DMS 273 treated with DMSO at 0.1 percent for 48 hours (cell line): ENCODE measurements at regions not wholly inside any gene's neighbourhood (a gene's known extent, or its start where the extent isn't known, plus 50 kb on each side); places are given as distances from the start of the nearest gene placed in this dataset.
A peak's percentile ranks its signal among the peaks of the same experiment; 100 is the strongest.

Source experiments
- DNase-seq: peaks from one replicate; lab custom pipeline; 2025; lab: John Stamatoyannopoulos, UW

DNA sequence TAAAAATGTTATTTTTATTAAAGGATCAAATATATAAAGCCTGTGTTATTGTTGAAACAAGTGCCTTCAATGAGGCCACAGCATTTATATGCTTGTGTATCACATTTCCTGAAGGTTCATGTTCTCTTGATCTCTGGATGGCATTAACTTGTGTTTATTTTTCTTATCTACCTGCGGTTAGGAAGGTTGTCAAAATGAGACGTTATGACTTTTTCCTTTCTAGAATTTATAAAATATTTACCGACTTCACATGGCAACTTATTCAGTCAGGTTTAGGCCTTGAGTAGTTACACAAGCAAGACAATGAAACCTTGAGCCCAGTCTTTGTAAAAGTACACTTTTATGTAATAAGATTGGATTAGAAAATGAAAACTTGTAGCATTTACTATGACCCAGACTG lies 196.4 kb upstream of the ACVR2A start:
- no peak for DNase-seq

GRCh38 chr2:147647816-147648215 lies 197.0 kb upstream of the ACVR2A start:
- no peak for DNase-seq

DNA sequence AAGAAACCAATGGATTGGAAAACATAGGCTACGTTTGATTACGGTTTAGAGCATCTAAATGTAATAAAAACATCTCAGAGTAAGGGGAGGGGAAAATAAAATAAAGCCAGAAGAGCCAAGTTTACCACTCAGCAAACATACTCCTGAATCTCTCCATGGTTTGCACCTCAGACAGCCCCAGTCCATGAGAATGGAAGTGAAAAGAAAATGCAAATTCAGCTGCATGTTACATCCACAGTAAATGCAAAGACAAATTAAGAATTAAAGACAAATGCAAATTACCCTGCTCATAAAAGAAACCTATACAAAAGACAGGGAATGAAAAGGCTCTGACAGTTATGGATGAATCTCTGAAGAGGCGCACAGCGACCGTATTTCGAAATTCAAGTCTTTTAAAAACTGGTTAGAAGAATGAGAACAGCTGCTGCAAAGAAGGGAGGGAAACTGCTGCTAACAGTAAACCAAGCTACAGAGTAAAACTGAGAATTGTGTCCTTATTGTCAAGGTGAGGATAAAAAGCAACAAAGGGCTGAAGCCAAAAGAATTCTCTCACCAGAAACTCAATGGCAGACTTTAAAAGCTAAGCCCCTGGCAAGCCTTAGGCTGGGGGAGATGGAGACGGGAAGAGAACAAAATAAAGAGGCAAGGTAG lies 197.9 kb upstream of the ACVR2A start:
- DNase-seq: no peak

- peak; percentile 70 for DNase-seq
These were observed 200.3 kb upstream of the ACVR2A start for GRCh38 chr2:147644491-147644890.

DNA sequence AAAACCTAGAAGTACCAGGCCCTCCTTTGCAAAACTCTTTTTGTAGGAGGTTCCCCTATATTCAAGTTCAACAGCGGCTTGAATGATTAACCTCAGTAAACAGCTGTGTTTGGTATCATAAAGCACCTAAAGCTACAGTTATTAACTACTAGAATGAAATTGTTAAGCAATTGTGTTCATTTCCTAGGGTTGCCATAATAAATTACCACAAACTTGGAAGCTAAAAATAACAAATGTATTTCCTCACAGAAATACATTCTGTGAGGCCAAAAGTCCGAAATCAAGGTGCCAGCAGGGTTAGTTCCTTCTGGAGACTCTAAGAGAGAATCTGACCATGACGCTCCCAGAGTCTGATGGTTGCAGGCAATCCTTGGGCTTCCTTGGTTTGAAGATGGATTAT lies 202.1 kb upstream of the ACVR2A start:
- DNase-seq: no peak

DNA sequence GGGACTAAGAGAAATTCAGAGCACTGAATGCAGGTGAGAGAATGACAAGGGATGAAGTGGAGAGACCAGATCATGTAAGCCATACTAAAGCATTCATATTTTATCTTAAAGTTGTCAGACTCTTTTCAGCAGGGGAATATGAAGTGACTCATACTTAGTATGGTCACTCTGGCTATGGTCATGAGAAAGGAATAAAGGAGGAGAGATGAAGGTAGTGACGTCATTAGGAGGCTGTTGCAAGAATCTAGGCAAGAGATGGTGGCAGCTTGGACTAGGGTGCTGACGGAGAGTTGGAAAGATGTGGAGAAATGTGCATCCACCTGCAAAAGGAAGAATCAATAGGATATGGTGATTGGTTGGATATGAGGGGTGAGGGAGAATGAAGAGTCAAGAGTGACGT lies 203.2 kb upstream of the ACVR2A start:
- DNase-seq: no peak

DNA sequence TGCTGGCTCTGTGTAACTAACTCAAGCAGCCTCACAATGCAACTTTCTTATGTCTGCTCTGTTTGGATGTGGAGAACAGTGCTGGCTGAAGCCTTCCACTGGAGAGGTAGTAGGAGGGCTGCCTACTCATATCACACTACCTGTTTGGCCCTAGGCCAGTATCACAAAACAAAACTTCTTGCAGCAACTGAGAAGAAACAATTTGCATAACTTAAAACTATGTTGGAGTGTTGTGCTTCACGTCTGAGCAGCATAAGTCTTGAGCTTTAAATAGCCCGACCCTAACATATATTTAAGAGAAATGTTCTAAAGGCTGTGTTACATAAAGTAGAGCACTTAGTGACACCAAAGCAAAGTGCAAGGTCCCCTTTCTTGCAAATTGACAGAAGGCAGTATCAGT lies 204.9 kb upstream of the ACVR2A start:
- no peak for DNase-seq

DNA sequence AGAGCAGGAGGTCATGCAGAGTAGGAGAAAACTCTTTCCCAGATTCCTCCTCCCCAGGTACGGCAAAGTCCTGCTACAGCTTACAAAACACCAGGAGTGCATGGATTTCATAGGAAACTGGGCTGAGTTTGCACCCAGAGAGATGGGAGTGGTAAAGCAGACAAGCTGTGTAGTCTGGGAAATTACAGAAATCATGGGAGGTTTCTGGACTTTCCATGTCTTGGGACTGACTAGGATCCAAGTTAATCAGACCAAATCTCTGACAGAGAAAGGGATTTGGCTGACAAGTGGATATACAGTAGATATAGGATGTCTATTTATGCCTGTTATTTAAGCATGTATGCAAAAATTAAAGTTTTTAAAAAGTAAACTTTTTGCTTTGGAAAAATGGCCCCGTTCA lies 205.4 kb upstream of the ACVR2A start:
- no peak for DNase-seq

DNA sequence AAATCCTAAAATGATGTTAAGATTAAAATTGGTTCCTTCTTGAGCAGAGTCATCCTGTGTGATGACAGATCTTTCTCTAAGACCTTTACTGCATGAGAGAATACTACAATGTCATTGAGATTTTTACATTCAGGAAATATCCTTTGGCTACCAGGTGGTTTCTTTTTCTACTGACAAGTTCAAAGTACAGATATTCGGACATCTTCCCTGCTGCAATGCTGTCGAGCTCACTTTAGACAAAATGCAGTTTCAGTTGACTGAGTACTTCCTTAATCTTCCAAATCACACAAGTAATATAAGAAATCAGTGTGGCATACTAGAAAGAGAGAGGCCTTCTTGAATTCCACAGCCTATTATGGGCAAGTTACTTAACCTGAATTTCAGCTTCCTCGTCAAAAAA lies 207.9 kb upstream of the ACVR2A start:
- DNase-seq: no peak

DNA sequence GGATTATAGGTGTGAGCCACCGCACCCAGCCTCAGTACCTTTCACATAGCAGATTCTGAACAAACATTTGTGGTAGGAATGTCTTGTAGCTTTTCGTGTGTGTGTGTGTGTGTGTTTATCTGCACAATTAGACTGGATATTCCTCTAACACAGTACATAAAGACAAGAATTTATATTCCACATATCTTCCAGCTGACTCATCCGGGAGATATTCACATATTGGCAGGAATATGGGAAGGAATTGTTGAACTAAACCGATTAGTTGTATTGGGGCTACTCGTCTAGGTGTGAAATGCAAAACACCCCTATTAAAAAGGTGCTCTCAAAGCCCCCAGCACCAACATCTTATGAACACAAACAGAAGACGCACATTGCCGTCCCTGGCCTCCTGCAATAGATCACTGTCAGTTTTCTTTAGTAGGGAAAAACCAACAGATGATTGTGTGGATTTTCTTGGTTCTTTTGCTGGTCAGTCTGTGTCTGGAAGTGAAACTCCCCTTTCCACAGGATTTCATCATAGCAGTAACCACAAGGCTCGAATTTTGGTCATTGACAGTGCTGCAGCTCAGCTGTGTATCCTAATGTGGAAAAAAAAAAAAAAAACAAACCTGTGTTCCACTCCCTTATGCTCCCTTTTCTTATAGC lies 208.5 kb upstream of the ACVR2A start:
- no peak for DNase-seq

GRCh38 chr2:147634826-147635225 lies 210.0 kb upstream of the ACVR2A start:
- no peak for DNase-seq

GRCh38 chr2:147632198-147632597 lies 212.6 kb upstream of the ACVR2A start:
- peak; percentile 75 for DNase-seq

DNA sequence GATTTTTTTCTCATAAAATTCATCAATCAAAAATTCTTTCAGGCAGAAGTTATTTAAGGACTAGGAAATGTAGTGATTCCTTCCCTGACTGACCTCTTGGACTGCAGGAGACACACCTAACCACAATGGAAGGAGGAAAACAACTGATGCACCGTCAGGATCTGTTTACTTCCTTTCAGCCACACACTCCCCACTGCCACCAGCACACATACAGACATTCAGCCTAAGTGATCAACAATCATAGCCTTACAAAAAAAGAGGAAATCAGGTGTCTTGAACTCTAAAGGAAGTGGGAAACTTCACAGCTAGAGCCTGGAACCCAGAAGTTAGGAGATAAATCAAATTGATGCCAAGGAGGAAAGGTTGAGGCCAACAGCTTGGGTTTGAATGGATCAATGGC lies 213.5 kb upstream of the ACVR2A start:
- DNase-seq: no peak

DNA sequence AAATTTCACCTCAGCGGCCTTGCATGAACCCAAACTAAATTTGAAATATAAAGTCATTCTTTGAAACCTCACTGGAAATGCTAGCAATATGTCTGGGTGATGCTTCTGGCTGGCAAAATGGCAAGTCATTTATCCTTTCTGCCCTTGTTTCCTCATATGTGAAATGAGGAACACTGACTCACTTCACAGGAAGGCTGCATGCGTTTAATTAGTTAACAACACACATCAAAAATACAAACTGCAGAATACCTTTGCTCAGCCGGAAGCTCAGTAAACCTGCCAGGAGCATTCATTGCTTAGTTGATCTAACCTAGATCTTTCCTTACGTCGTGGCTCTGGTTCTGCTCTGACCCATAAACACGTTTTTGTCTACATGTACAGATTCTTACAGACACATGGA lies 214.2 kb upstream of the ACVR2A start:
- DNase-seq: no peak

DNA sequence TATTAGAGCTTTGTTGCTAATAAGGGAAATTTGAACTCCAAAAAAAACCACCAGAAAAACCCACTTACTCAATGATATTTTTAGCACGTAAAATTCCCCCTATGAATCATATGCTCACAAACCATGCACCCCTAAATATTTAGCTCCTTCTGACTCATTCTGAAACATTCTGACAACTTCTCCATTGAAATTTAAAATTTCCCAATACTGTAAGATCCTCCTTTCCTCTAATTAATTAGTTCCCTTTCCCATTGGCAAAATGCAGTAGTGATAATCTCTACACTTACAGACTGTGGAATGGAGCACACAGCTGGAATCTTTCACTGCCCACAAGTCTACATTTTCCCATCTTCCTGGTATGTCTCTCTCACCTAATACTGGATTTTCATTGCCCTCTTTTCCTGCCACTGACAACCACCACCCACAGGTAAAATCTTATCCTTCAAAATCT lies 215.8 kb upstream of the ACVR2A start:
- DNase-seq: no peak

DNA sequence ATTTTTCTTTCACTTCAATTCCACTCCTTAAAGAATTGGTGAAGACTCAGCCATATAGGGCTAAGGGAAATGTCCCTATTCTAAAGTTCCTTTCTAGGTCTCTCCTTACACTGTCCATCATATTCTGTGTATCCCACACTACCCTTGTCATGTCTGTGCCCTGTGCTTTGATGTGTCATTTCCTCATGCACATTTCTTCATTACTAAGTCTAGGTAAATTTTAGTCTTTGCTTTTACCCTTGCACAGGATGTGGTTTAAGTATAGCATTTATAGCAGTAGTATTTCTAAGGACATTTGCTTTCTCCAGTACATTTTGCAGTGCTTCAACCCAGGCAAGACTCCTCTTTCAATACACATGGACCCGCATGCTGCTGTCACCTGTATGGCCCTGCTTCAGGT lies 221.5 kb upstream of the ACVR2A start:
- no peak for DNase-seq

- no peak for DNase-seq
These were observed 223.1 kb upstream of the ACVR2A start for GRCh38 chr2:147621656-147622197.

DNA sequence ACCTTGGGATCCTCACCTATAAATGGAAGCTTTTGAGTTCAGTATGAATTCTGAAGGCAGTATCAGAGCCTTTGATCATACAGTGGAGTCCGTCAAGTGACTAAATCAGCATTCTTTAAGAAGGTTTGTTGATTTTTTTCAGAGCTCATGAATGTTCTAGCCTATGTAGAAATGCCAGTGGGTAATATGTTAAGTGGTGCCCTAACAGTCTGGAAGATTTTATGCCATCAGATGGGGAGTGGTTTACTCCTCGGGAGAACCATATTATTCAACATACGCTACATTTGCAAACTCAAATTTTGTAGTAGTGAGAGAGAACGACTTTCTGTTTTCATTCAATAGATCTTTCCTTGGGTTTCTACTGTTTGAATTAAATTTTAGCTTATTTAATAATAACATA lies 225.0 kb upstream of the ACVR2A start:
- no peak for DNase-seq

DNA sequence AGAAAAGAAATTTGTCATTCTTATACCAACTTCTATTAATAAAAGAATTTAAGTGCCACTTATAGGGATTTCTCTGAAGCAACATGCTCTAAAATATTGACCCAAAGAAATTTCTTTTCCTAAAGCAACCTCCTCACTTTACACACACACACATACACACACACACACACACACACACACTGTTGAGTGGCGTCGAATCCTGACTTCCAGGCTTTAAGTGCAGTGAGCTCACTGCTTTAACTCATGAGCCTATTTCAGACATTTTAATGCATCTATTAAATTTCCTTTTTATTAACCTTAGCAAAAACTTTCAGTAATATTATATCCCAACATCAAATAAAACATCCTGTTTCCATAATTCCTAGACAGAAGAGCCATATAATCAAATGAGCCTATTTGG lies 229.1 kb upstream of the ACVR2A start:
- no peak for DNase-seq

- no peak for DNase-seq
These were observed 229.8 kb upstream of the ACVR2A start for GRCh38 chr2:147614979-147615470.

GRCh38 chr2:147614471-147614870 lies 230.4 kb upstream of the ACVR2A start:
- DNase-seq: no peak

DNA sequence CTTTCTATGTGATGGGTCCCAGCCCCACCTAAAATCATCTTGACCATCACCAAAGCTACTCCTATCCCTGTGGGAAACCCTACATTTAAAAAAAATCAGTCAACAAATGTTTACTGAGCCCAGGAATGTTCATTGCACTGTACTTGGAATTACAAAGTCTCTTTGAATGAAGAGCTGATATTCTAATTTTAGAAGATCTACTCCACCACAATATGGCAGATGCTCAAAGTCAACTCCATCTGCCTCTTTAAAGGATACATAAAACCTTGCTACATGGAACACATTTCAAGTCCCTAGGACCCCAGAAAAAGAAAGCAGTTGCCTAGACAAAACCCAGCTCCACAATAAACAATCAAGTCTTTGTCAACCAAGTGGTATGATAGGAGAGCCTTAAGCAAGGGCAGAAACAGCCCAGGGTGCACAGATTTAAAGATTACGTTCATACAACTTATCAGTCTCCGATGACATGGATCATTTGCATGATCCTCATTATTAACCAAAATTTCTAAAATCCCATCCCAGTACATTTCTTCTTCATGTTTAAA lies 234.3 kb upstream of the ACVR2A start:
- no peak for DNase-seq

- DNase-seq: no peak
These were observed 235.5 kb upstream of the ACVR2A start for GRCh38 chr2:147609301-147609700.
